Stimulated activated CD8-positive, alpha-beta memory T cell treated with anti-CD3 and anti-CD28 coated beads, Interleukin-2, amount 100 ng/mL, for 1 hour (primary cell): ENCODE measurements at regions not wholly inside any gene's neighbourhood (a gene's known extent, or its start where the extent isn't known, plus 50 kb on each side); places are given as distances from the start of the nearest gene placed in this dataset.
"Not testable (repeated sequence)": the region's sequence is repeated elsewhere in the genome, so short reads cannot be mapped to it uniquely, and the experiment has no call there.

ENCODE experiments used
- DNase-seq, 2 donors: peaks; one replicate each; pipeline ENCODE4 v3.0.0-alpha.2; 2020; ENCODE audit warnings: low read depth in 2 of 2

- DNase-seq = no peak
These were observed 123.1 kb upstream of the FREM1 start for GRCh38 chr9:15033316-15033715.

GRCh38 chr9:15032860-15033259, 122.6 kb upstream of the FREM1 start:
- no peak for DNase-seq

GRCh38 chr9:15021146-15021545, 110.9 kb upstream of the FREM1 start:
- DNase-seq = no peak

- no peak for DNase-seq
These were observed 107.9 kb upstream of the FREM1 start for GRCh38 chr9:15018096-15018637.

GRCh38 chr9:15010581-15010980, 100.4 kb upstream of the FREM1 start:
- DNase-seq = no peak

- DNase-seq = no peak
These were observed 97.5 kb upstream of the FREM1 start for GRCh38 chr9:15007698-15008097.

GRCh38 chr9:14994738-14995137, 84.5 kb upstream of the FREM1 start:
- no peak for DNase-seq

- DNase-seq = no peak
These were observed 83.8 kb upstream of the FREM1 start for GRCh38 chr9:14993901-14994554.

- DNase-seq = no peak
These were observed 83.0 kb upstream of the FREM1 start for GRCh38 chr9:14993061-14993800.

- no peak for DNase-seq
These were observed 82.3 kb upstream of the FREM1 start for GRCh38 chr9:14992516-14992915.

- no peak for DNase-seq
These were observed 81.9 kb upstream of the FREM1 start for GRCh38 chr9:14992081-14992480.

- not testable (repeated sequence) for DNase-seq
These were observed 80.4 kb upstream of the FREM1 start for GRCh38 chr9:14990647-14991046.

- no peak for DNase-seq
These were observed 79.6 kb upstream of the FREM1 start for GRCh38 chr9:14989811-14990210.

GRCh38 chr9:14989336-14989735, 79.1 kb upstream of the FREM1 start:
- not testable (repeated sequence) for DNase-seq

- DNase-seq = no peak
These were observed 77.6 kb upstream of the FREM1 start for GRCh38 chr9:14987858-14988257.

GRCh38 chr9:14985419-14985818, 75.2 kb upstream of the FREM1 start:
- DNase-seq = no peak

GRCh38 chr9:14983599-14983998, 73.4 kb upstream of the FREM1 start:
- no peak for DNase-seq

- DNase-seq = no peak
These were observed 71.2 kb upstream of the FREM1 start for GRCh38 chr9:14981291-14981950.

GRCh38 chr9:14978022-14979000, 68.1 kb upstream of the FREM1 start:
- no peak for DNase-seq

- DNase-seq = no peak
These were observed 57.5 kb upstream of the FREM1 start for GRCh38 chr9:14967450-14968321.
